ENCODE measurements at regions not wholly inside any gene's neighbourhood (a gene's known extent, or its start where the extent isn't known, plus 50 kb on each side); places are given as distances from the start of the nearest gene placed in this dataset.

GRCh38 chr5:125125031-125125823 is 378.8 kb upstream of the ZNF608 start:
- no peak overlapping the region for H3K4me3 ChIP-seq (ENCODE audit: low read depth in 2 of 2, low read length in 2 of 2)
- POLR2A ChIA-PET, result no interaction called here
- H3K9me3 ChIP-seq (ENCODE audit: control insufficient read depth, insufficient read depth, low read depth, low read length), result no peaks in the 10 kb centered on the region
- no TSS peak for BruUV-seq (replicated peaks)
- DNase-seq (ENCODE audit: low read depth, low spot score) (no peak), ATAC-seq (no peak)
- H3K4me1 ChIP-seq (ENCODE audit: control insufficient read depth, insufficient read depth, low read length), result no peaks in the 10 kb centered on the region; the same call in 1 of the 2 replicates
- CTCF ChIA-PET, result no interaction called here
- H3K36me3 ChIP-seq (ENCODE audit: control insufficient read depth, insufficient read depth, low read length), result no peaks in the 10 kb centered on the region
- H3K27me3 ChIP-seq (ENCODE audit: control insufficient read depth, insufficient read depth, low read length), result no peaks in the 10 kb centered on the region
- no peak for TF ChIP-seq CTCF (IDR thresholded peaks at IDR 0.05)
- TF ChIP-seq POLR2AphosphoS5 (IDR thresholded peaks at IDR 0.05; ENCODE audit: low read depth, low read length), result no peak
- TF ChIP-seq REST (IDR thresholded peaks at IDR 0.05; ENCODE audit: insufficient read depth in 1 of 2, low read depth in 2 of 2, low read length in 1 of 2), result no peak
- no peak for TF ChIP-seq TCF7L2 (IDR thresholded peaks at IDR 0.05; ENCODE audit: low read depth, low read length)
- TF ChIP-seq SIN3A (IDR thresholded peaks at IDR 0.05; ENCODE audit: borderline replicate concordance, insufficient read depth, low read depth, low read length), result no peak
- H3K27ac ChIP-seq (ENCODE audit: low read length), result peak overlapping the region; percentile 49; the same call in 1 of the 2 replicates
- intact Hi-C loops (cut with micrococcal nuclease; ENCODE audit: unreplicated experiment) (no loop called here), in situ Hi-C loops (cut with HindIII; ENCODE audit: low pct_unique_long_range_greater_than_20kb, low sequenced_read_pairs) (no loop called here)

- intact Hi-C loops (cut with micrococcal nuclease; ENCODE audit: unreplicated experiment), result no loop called here
- DNase-seq (ENCODE audit: low read depth, low spot score) (no peak), ATAC-seq (no peak)
- Histone ChIP-seq H3K27me3 (ENCODE audit: control insufficient read depth, insufficient read depth, low read length) (no peaks in the 10 kb centered on the region), H3K27ac (ENCODE audit: low read length) (no peak overlapping the region), H3K4me1 (ENCODE audit: control insufficient read depth, insufficient read depth, low read length) (no peaks in the 10 kb centered on the region; the same call in 1 of the 2 replicates), H3K36me3 (ENCODE audit: control insufficient read depth, insufficient read depth, low read length) (no peaks in the 10 kb centered on the region), H3K4me3 (ENCODE audit: low read depth in 2 of 2, low read length in 2 of 2) (no peak overlapping the region), H3K9me3 (ENCODE audit: control insufficient read depth, insufficient read depth, low read depth, low read length) (no peaks in the 10 kb centered on the region)
- CTCF ChIA-PET, result interaction anchor here (0.6 kb wide), 1 partner anchor 196 kb away, joined by 13 read pairs; no protein-coding TSS in a partner anchor
- POLR2A ChIA-PET, result no interaction called here
- in situ Hi-C loops (cut with HindIII; ENCODE audit: low pct_unique_long_range_greater_than_20kb, low sequenced_read_pairs), result no loop called here
- TF ChIP-seq TCF7L2 (IDR thresholded peaks at IDR 0.05; ENCODE audit: low read depth, low read length), result no peak
- no peak for TF ChIP-seq CTCF (IDR thresholded peaks at IDR 0.05)
- no peak for TF ChIP-seq POLR2AphosphoS5 (IDR thresholded peaks at IDR 0.05; ENCODE audit: low read depth, low read length)
- TF ChIP-seq SIN3A (IDR thresholded peaks at IDR 0.05; ENCODE audit: borderline replicate concordance, insufficient read depth, low read depth, low read length), result no peak
- no peak for TF ChIP-seq REST (IDR thresholded peaks at IDR 0.05; ENCODE audit: insufficient read depth in 1 of 2, low read depth in 2 of 2, low read length in 1 of 2)
- BruUV-seq (replicated peaks), result no TSS peak
Observed at GRCh38 chr5:125126050-125126449, 379.6 kb upstream of the ZNF608 start.
